ENCODE measurements at regions not wholly inside any gene's neighbourhood (a gene's known extent, or its start where the extent isn't known, plus 50 kb on each side); places are given as distances from the start of the nearest gene placed in this dataset.

DNA sequence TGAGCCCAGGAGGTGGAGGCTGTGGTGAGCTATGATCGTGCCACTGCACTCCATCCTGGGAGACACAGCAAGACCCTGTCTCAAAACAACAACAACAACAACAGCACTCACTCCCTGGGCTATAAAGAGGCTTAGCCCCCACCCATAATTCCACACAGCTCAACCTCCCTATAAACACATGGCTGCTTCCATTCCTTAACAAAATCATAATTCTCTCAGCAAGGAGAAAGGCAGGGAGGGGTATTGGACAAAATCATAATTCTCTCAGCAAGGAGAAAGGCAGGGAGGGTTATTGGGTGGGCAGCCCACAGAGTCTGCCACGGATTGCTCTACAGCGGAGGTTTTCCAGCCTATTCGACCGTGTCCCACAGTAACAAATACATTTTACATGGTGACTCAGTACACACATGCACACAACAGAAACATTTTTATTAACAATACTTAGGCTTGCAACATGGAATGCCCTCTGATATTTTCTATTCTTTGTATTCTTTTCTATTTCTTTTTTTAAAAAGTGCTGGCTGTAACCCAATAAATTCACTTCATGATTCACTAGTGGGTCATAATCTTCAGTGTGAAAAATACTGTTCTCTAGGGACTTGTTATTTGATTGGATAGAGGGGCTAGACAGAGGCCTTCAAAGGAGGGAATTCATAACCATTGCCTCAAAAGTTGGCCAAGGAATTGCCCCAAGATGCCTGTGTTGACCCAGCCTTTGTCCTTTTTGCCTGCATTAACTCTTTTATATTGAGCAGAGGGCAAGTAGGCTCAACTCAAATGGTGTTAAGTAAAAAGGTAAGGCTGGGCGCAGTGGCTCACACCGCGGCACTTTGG is 50.6 kb upstream of the ZMYND8 start:
- H3K27me3 ChIP-seq (ENCODE audit: low read depth): no peaks in the 10 kb centered on the region
- H3K4me1 ChIP-seq: peaks cover 21% of the 10 kb centered on the region
- H3K9me3 ChIP-seq (replicated peaks): no peaks in the 10 kb centered on the region
- TF ChIP-seq, protein P1, sequence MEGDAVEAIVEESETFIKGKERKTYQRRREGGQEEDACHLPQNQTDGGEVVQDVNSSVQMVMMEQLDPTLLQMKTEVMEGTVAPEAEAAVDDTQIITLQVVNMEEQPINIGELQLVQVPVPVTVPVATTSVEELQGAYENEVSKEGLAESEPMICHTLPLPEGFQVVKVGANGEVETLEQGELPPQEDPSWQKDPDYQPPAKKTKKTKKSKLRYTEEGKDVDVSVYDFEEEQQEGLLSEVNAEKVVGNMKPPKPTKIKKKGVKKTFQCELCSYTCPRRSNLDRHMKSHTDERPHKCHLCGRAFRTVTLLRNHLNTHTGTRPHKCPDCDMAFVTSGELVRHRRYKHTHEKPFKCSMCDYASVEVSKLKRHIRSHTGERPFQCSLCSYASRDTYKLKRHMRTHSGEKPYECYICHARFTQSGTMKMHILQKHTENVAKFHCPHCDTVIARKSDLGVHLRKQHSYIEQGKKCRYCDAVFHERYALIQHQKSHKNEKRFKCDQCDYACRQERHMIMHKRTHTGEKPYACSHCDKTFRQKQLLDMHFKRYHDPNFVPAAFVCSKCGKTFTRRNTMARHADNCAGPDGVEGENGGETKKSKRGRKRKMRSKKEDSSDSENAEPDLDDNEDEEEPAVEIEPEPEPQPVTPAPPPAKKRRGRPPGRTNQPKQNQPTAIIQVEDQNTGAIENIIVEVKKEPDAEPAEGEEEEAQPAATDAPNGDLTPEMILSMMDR (IDR thresholded peaks at IDR 0.05; ENCODE audit: borderline replicate concordance): no peak
- H3K27ac ChIP-seq (replicated peaks): no peak overlapping the region
- no peaks in the 10 kb centered on the region for H3K36me3 ChIP-seq
- DNase-seq: no peak
- no peak overlapping the region for H3K4me3 ChIP-seq
- intact Hi-C loops (cut with micrococcal nuclease): no loop called here

DNA sequence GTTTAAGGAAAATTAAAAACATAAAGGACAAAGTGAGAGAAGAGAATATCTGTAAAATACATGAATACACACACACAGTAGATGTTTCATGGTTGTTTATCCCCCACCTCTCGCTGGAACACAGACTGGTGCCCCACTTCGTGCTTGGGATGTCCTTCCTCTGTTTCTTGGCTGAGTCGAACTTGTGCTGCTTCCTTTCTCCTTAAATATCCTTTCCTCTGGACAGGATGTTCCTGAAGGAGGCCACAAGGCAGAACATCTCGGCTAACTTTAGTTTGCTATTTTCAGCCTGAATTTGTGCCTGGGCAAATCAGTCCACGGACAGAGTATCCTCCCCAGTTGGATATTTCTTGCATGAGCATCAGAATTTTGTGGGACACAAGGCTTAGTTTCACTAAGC is 54.7 kb upstream of the ZMYND8 start:
- Histone ChIP-seq H3K36me3 (no peaks in the 10 kb centered on the region), H3K27me3 (ENCODE audit: low read depth) (no peaks in the 10 kb centered on the region), H3K4me3 (no peak overlapping the region), H3K4me1 (peaks cover 35% of the 10 kb centered on the region), H3K9me3 (replicated peaks) (no peaks in the 10 kb centered on the region), H3K27ac (replicated peaks) (peak overlapping the region; percentile 84)
- peak; percentile 19 for DNase-seq
- intact Hi-C loops (cut with micrococcal nuclease): no loop called here
- TF ChIP-seq, protein P1 (IDR thresholded peaks at IDR 0.05; ENCODE audit: borderline replicate concordance): no peak

DNA sequence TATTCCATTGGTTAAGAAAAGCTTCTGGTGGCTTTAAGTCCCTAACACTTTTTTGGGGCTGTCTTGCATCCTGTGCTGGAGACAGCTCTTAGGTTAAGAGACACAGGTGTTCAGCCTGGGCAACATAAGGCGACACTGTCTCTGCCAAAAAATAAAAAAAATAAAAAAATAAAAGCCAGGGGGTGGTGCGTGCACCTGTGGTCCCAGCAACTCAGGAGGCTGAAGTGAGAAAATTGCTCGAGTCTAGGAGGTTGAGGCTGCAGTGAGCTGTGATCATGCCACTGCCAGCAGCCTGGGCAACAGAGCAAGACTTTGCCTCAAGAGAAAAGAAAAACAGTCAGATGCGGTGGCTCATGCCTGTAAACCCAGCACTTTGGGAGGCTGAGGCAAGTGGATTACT is 55.6 kb upstream of the ZMYND8 start:
- Histone ChIP-seq H3K4me3 (no peak overlapping the region), H3K36me3 (no peaks in the 10 kb centered on the region), H3K27me3 (ENCODE audit: low read depth) (no peaks in the 10 kb centered on the region), H3K9me3 (replicated peaks) (no peaks in the 10 kb centered on the region), H3K4me1 (peaks cover 35% of the 10 kb centered on the region), H3K27ac (replicated peaks) (peak overlapping the region; percentile 84)
- DNase-seq: no peak
- intact Hi-C loops (cut with micrococcal nuclease): no loop called here
- TF ChIP-seq, protein P1 (IDR thresholded peaks at IDR 0.05; ENCODE audit: borderline replicate concordance): no peak

DNA sequence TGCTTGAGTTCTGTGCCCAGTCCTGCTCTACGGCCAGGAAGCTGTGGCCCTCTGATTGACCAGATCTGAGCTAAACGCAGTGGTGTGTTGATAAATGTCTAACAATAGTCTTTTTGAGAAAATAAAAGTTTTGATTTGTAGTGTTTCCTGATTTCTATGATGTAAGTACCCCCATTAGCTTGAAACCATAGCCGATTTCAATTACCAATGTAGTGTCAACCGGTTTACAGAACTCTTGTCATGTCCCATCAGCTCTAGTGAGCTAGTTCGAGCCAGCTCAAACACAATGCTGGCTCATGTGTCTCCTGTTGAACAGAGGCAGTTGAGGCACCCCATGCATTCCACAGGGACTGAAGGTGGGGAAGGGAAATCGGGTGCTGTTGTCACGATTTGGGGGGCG is 56.7 kb upstream of the ZMYND8 start:
- DNase-seq: no peak
- Histone ChIP-seq H3K9me3 (replicated peaks) (no peaks in the 10 kb centered on the region), H3K27ac (replicated peaks) (no peak overlapping the region), H3K4me3 (no peak overlapping the region), H3K27me3 (ENCODE audit: low read depth) (no peaks in the 10 kb centered on the region), H3K4me1 (peaks cover 38% of the 10 kb centered on the region), H3K36me3 (no peaks in the 10 kb centered on the region)
- TF ChIP-seq, protein P1 (IDR thresholded peaks at IDR 0.05; ENCODE audit: borderline replicate concordance): no peak
- intact Hi-C loops (cut with micrococcal nuclease): no loop called here

DNA sequence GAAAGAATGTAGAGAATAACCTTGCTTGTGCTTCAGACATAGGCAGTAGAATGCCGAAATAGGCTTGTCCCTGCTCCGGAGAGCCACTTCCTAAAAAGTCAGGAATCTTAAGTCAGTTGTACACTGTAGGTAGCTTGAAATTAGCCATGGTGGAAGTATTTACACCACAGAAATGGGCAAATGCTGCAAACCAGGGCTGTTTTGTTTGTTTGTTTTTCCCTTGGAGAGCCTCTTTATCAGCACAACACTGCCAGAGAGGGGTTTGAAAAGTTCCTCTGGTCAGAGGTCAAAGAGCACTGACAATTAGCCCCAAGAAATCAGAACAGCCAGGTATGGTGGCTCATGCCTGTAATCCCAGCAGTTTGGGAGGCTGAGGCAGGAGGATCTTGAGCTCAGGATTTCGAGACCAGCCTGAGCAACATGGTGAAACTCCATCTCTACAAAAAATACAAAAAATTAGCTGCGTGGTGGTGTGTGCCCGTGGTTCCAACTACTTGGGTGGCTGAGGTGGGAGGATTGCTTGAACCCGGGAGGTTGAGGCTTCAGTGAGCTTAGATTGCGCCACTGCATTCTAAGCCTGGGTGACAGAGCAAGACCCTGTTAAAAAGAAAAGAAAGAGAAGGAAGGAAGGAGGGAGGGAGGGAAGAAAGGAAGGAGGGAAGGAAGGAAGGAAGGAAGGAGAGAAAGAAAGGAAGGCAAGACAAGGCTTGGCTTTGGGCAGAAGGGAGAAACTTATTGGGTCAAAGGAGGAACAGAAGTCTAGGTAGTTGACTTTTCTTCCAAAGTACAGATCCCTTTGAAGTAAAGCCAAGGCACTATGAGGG is 61.0 kb upstream of the ZMYND8 start:
- H3K27me3 ChIP-seq (ENCODE audit: low read depth): no peaks in the 10 kb centered on the region

More for the DNA sequence above, 61.0 kb upstream of the ZMYND8 start:
- intact Hi-C loops (cut with micrococcal nuclease): no loop called here
- no peak for DNase-seq
- TF ChIP-seq, protein P1 (IDR thresholded peaks at IDR 0.05; ENCODE audit: borderline replicate concordance): no peak
- Histone ChIP-seq H3K9me3 (replicated peaks) (no peaks in the 10 kb centered on the region), H3K4me1 (peaks cover 20% of the 10 kb centered on the region), H3K4me3 (no peak overlapping the region), H3K36me3 (no peaks in the 10 kb centered on the region), H3K27ac (replicated peaks) (peak overlapping the region; percentile 34)

All from left ventricle myocardium inferior (tissue), 1 donor.